Activated T-helper 1 cell treated with anti-CD3 and anti-CD28 coated beads, Interleukin-12 subunit alpha, Interleukin-12 subunit beta, Interleukin-2, Interleukin-4 antibody, amounts not matched to agents 30 ng/mL and 10 ng/mL and 1 ng/mL, durations not matched to agents 14 hours and 24 hours and 36 hours (primary cell): ENCODE measurements at regions not wholly inside any gene's neighbourhood (a gene's known extent, or its start where the extent isn't known, plus 50 kb on each side); places are given as distances from the start of the nearest gene placed in this dataset.

Source experiments
- DNase-seq: peaks from one replicate; pipeline ENCODE4 v3.0.0; 2021; ENCODE audit warnings: low spot score
- H3K27ac Mint-ChIP-seq: one replicate; pipeline ENCODE4 v1.8.0; 2021; ENCODE audit warnings: mild to moderate bottlenecking, mixed read lengths
- H3K27me3 Mint-ChIP-seq: one replicate; pipeline ENCODE4 v1.8.0; 2022; ENCODE audit warnings: mild to moderate bottlenecking, moderate library complexity, mixed read lengths; ENCODE audit not compliant: insufficient read depth
- H3K36me3 Mint-ChIP-seq: one replicate; pipeline ENCODE4 v1.8.0; 2021; ENCODE audit warnings: low read depth, mixed read lengths
- H3K4me1 Mint-ChIP-seq: one replicate; pipeline ENCODE4 v1.8.0; 2021; ENCODE audit warnings: low read depth, mixed read lengths
- H3K4me3 Mint-ChIP-seq: one replicate; pipeline ENCODE4 v1.8.0; 2021; ENCODE audit warnings: mild to moderate bottlenecking, moderate library complexity, mixed read lengths
- H3K9me3 Mint-ChIP-seq: one replicate; pipeline ENCODE4 v1.8.0; 2021; ENCODE audit warnings: mixed read lengths
- intact Hi-C: fragments of 100-400 bp; cut with micrococcal nuclease; formaldehyde crosslinking; loops from one replicate; pipeline ENCODE4 v1.15.1; 2024

- peaks cover 21% of the 10 kb centered on the region for H3K9me3 Mint-ChIP-seq
- no peak for DNase-seq
- no peak overlapping the region for H3K4me3 Mint-ChIP-seq
- no peaks in the 10 kb centered on the region for H3K27me3 Mint-ChIP-seq
- intact Hi-C loops: no loop called here
- no peaks in the 10 kb centered on the region for H3K36me3 Mint-ChIP-seq
- H3K27ac Mint-ChIP-seq: no peak overlapping the region
- no peaks in the 10 kb centered on the region for H3K4me1 Mint-ChIP-seq
Observed at GRCh38 chr1:163758977-163759670, 437.4 kb downstream of the NUF2 start.

DNA sequence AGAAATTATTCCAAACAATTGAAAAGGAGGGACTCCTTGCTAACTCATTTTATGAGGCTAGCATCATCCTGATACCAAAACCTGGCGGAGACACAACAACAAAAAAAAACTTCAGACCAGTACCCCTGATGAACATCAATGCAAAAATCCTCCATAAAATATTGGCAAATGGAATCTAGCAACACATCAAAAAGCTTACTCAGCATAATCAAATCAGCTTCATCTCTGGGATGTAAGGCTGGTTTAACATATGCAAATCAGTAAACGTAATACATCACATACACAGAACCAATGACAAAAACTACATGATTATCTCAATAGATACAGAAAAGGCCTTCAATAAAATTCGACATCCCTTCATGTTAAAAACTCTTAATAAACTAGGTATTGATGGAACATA lies 440.1 kb downstream of the NUF2 start:
- no peaks in the 10 kb centered on the region for H3K4me1 Mint-ChIP-seq
- no peak overlapping the region for H3K27ac Mint-ChIP-seq
- no peaks in the 10 kb centered on the region for H3K27me3 Mint-ChIP-seq
- no peaks in the 10 kb centered on the region for H3K36me3 Mint-ChIP-seq
- no peak for DNase-seq
- peaks cover 25% of the 10 kb centered on the region for H3K9me3 Mint-ChIP-seq
- intact Hi-C loops: no loop called here
- H3K4me3 Mint-ChIP-seq: no peak overlapping the region

- H3K36me3 Mint-ChIP-seq: no peaks in the 10 kb centered on the region
- no peaks in the 10 kb centered on the region for H3K4me1 Mint-ChIP-seq
- DNase-seq: no peak
- no peak overlapping the region for H3K4me3 Mint-ChIP-seq
- no peak overlapping the region for H3K27ac Mint-ChIP-seq
- no peaks in the 10 kb centered on the region for H3K27me3 Mint-ChIP-seq
- peaks cover 11% of the 10 kb centered on the region for H3K9me3 Mint-ChIP-seq
- intact Hi-C loops: no loop called here
Observed at GRCh38 chr1:163766257-163766918, 444.6 kb downstream of the NUF2 start.

DNA sequence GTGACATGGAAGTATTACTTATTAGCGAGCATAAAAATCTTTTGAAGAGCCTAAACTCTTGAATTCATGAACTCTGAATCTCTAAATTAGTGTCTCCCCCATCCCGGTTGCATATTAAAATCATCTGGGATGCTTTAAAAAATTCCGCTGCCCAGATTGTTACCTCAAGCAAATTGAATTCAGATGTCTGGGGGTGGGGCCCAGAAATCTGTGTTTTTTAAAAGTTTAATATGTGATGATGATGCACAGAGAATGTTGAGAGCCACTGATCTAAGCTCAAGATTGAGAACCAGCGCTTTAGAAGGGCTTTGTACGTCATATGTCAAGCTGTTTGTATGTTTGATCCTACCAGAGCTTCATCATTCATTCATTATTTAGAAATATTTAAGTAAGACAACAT lies 446.8 kb downstream of the NUF2 start:
- Mint-ChIP-seq H3K4me1 (no peaks in the 10 kb centered on the region), H3K36me3 (no peaks in the 10 kb centered on the region), H3K27ac (no peak overlapping the region), H3K27me3 (no peaks in the 10 kb centered on the region), H3K9me3 (peaks cover 11% of the 10 kb centered on the region), H3K4me3 (no peak overlapping the region)
- DNase-seq: no peak
- intact Hi-C loops: no loop called here

GRCh38 chr1:163770265-163770664 lies 448.5 kb downstream of the NUF2 start:
- Mint-ChIP-seq H3K9me3 (peaks cover 11% of the 10 kb centered on the region), H3K27ac (no peak overlapping the region), H3K4me1 (no peaks in the 10 kb centered on the region), H3K36me3 (no peaks in the 10 kb centered on the region), H3K4me3 (no peak overlapping the region), H3K27me3 (no peaks in the 10 kb centered on the region)
- intact Hi-C loops: no loop called here
- no peak for DNase-seq

DNA sequence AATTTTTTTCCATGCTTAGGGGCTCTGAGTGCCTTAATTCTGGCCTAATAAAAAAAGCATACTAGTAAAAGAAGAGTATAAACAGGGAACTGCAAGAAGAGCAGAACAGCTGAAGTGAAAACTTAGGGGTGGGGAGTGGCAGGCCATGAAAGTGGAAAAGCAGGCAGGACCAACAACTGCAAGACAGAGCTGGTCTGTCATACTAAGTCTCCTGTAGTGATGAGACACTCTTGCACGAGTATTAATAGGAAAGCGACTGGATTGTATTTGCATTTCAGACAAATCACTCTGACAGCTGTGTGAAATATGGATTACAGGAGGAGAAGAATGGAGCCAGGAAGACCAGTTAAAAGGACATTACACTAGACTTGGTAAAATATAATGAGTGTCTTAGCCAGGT lies 449.9 kb downstream of the NUF2 start:
- intact Hi-C loops: no loop called here
- Mint-ChIP-seq H3K36me3 (no peaks in the 10 kb centered on the region), H3K27ac (no peak overlapping the region), H3K27me3 (no peaks in the 10 kb centered on the region), H3K4me1 (no peaks in the 10 kb centered on the region), H3K9me3 (peaks cover 13% of the 10 kb centered on the region), H3K4me3 (no peak overlapping the region)
- no peak for DNase-seq

DNA sequence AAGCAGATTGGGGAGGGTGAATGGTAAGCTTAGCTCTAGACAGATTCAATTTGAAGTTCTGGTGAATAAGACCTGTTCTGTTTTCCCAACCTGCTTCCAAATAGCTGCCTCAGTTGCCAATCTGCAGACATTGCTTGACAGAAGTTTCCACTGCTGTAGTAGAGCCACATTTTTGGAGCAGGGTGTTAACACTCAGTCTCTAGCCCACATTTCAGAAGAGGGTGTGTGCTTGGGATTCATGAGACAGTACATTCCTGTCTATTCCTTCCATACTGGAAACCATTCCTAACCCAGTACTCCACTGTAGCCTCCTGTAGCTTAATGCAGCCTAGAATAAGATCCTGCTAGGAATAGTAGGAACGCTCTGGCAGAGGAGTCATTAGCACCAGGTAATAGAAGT lies 450.5 kb downstream of the NUF2 start:
- Mint-ChIP-seq H3K9me3 (peaks cover 13% of the 10 kb centered on the region), H3K27me3 (no peaks in the 10 kb centered on the region), H3K36me3 (no peaks in the 10 kb centered on the region), H3K27ac (no peak overlapping the region), H3K4me1 (no peaks in the 10 kb centered on the region), H3K4me3 (no peak overlapping the region)
- intact Hi-C loops: no loop called here
- DNase-seq: no peak

DNA sequence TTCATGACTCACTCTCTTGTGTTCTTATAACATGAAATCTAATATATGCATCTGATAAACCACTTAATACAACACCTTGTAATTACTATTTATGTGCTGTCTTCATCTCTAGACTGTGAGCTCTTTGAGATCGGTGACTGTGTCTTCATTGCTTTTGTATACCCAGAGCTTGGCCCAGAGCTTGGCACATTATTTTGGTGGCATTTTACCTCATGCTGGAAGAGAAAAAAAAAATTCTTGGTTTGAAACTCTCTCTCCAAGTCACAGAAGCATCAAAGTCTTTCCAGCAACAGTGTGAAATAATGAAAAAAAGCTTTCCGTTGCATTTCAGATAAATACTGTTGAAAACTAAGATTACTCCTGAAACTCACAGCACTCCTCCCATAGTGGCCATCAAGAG lies 451.6 kb downstream of the NUF2 start:
- intact Hi-C loops: no loop called here
- Mint-ChIP-seq H3K27me3 (no peaks in the 10 kb centered on the region), H3K27ac (no peak overlapping the region), H3K9me3 (peaks cover 13% of the 10 kb centered on the region), H3K4me1 (no peaks in the 10 kb centered on the region), H3K36me3 (no peaks in the 10 kb centered on the region), H3K4me3 (no peak overlapping the region)
- no peak for DNase-seq

GRCh38 chr1:163774401-163774945 lies 452.7 kb downstream of the NUF2 start:
- no peak for DNase-seq
- H3K4me3 Mint-ChIP-seq: no peak overlapping the region
- H3K4me1 Mint-ChIP-seq: no peaks in the 10 kb centered on the region
- H3K27me3 Mint-ChIP-seq: no peaks in the 10 kb centered on the region
- intact Hi-C loops: no loop called here
- peaks cover 17% of the 10 kb centered on the region for H3K9me3 Mint-ChIP-seq
- no peak overlapping the region for H3K27ac Mint-ChIP-seq
- H3K36me3 Mint-ChIP-seq: no peaks in the 10 kb centered on the region

GRCh38 chr1:163774978-163775620 lies 453.3 kb downstream of the NUF2 start:
- H3K36me3 Mint-ChIP-seq: no peaks in the 10 kb centered on the region
- H3K27me3 Mint-ChIP-seq: no peaks in the 10 kb centered on the region
- intact Hi-C loops: no loop called here
- no peaks in the 10 kb centered on the region for H3K4me1 Mint-ChIP-seq
- no peak overlapping the region for H3K4me3 Mint-ChIP-seq
- no peak for DNase-seq
- peaks cover 17% of the 10 kb centered on the region for H3K9me3 Mint-ChIP-seq
- H3K27ac Mint-ChIP-seq: no peak overlapping the region

DNA sequence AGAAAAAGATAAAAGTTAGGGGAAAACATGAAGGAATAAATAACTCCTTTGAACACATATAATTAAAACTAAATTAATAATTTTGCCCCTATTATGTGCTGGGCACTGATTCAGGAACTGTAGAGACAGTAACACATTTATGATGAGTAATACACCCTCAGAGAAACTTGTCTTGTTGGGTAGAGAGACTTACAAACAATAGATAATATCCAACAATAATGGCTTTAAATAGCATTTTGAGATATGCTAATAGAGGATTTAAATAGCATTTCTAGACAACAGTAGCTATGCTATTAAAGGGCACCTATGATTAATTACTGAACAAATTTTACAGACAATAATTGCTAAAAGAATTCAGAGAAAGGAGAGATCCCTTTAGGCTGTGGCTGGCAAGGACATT lies 455.5 kb downstream of the NUF2 start:
- Mint-ChIP-seq H3K27me3 (no peaks in the 10 kb centered on the region), H3K36me3 (no peaks in the 10 kb centered on the region), H3K27ac (no peak overlapping the region), H3K9me3 (peaks cover 17% of the 10 kb centered on the region), H3K4me1 (no peaks in the 10 kb centered on the region), H3K4me3 (no peak overlapping the region)
- intact Hi-C loops: no loop called here
- no peak for DNase-seq

DNA sequence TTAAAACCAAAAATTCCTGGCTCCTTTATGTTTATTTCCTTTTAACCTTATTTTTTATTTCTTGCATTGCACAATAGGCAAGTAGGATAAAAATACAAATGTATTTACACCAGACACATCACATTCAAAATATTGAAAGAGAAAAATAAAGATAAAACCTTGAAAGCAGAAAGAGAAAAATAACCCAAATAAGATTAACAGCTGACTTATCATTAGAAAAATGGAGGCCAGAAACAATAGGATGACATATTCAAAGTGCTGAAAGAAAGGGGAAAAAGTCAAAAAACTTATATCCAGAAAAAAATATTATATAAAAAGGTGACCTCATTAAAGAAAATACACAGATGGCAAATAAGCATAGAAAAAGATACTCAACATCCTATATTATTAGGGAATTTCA lies 459.4 kb downstream of the NUF2 start:
- H3K27me3 Mint-ChIP-seq: no peaks in the 10 kb centered on the region
- H3K27ac Mint-ChIP-seq: no peak overlapping the region
- intact Hi-C loops: no loop called here

GRCh38 chr1:163785868-163786405 lies 464.2 kb downstream of the NUF2 start:
- Mint-ChIP-seq H3K4me3 (no peak overlapping the region), H3K4me1 (no peaks in the 10 kb centered on the region), H3K27ac (no peak overlapping the region), H3K27me3 (no peaks in the 10 kb centered on the region), H3K36me3 (no peaks in the 10 kb centered on the region), H3K9me3 (no peaks in the 10 kb centered on the region)
- intact Hi-C loops: no loop called here
- no peak for DNase-seq

More for the DNA sequence above, 459.4 kb downstream of the NUF2 start:
- H3K4me3 Mint-ChIP-seq: no peak overlapping the region
- DNase-seq: no peak
- H3K9me3 Mint-ChIP-seq: peaks cover 5% of the 10 kb centered on the region
- H3K4me1 Mint-ChIP-seq: no peaks in the 10 kb centered on the region
- H3K36me3 Mint-ChIP-seq: no peaks in the 10 kb centered on the region
